ENCODE measurements at regions not wholly inside any gene's neighbourhood (a gene's known extent, or its start where the extent isn't known, plus 50 kb on each side); places are given as distances from the start of the nearest gene placed in this dataset.

- no peak for DNase-seq (ENCODE audit: low read depth, low spot score)
Observed at GRCh38 chr10:123570051-123570897, 95.9 kb upstream of the GPR26 start.

DNA sequence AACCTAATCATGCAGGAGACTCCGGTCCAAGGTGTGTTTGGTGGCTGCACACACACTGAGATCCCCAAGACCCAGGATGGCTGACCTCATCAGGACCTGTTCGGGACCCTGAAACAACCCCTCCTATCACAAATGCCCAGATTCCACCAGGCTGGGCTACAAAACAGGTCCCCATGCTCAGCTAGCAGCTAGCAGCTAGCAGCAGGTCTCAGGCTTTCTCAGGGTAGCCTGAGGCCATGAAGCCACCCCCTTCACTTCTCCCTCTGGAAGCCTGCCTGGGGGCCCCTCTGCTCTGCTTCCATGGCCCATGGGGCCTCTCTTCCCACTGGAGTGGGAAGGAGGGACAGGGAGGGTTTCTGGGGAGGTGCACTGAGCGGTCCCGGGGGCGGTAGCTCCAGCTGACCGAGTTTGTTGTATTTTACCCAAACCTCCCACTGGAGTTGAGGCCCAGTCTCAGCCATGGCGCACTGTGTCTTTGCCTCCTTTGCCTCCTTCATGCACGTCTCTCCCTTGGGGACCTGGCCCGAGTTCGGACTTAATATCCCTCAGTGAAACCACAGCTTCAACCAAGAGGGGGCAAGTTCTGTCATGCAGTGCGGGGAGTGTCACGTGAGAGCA, 95.1 kb upstream of the GPR26 start:
- no peak for DNase-seq (ENCODE audit: low read depth, low spot score)

GRCh38 chr10:123571978-123572377, 94.2 kb upstream of the GPR26 start:
- DNase-seq (ENCODE audit: low read depth, low spot score): no peak

- DNase-seq (ENCODE audit: low read depth, low spot score): no peak
Observed at GRCh38 chr10:123573236-123574108, 92.7 kb upstream of the GPR26 start.

- DNase-seq (ENCODE audit: low read depth, low spot score): no peak
Observed at GRCh38 chr10:123574109-123574698, 92.0 kb upstream of the GPR26 start.

DNA sequence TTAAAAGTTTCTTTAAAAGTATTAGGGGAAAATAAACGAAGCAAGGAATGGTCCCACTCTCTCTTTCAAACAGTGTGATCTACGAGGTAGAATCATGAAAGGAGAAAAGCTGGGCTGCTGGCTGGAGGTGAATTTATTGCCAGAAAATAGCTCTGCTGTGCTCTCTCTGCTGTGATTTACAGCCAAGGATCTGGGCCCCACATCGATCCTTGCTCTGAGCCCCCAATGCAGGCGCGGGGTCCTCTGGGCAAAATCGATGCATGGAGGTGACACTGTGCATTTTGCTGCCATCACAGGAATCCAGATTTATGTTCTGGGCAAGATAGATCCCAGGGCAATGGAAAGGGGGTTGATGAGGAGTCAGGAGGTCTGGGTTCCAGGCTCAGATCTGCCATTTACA, 91.0 kb upstream of the GPR26 start:
- no peak for DNase-seq (ENCODE audit: low read depth, low spot score)

DNA sequence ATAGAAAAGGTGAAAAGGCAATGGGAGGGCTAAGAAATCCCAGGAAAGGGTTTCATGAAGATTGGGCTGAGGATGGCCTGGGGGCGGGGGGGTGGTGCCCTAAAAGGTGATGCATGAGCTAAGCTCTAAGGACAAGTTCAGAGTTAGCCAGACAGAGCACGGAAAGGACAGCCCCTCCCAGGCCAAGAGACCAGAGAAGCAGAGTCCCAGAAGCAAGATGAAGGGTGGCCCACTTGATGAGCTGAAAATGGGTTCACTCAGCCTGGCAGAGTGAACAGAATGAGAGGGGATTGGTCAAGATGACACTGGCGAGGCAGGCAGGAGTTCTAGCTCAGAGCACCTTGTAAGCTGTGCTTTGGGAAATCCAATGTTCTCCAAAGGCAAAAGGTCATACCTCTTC, 89.4 kb upstream of the GPR26 start:
- DNase-seq (ENCODE audit: low read depth, low spot score): no peak

- DNase-seq (ENCODE audit: low read depth, low spot score): no peak
Observed at GRCh38 chr10:123577921-123578461, 88.2 kb upstream of the GPR26 start.

- DNase-seq (ENCODE audit: low read depth, low spot score): no peak
Observed at GRCh38 chr10:123578721-123579120, 87.4 kb upstream of the GPR26 start.

DNA sequence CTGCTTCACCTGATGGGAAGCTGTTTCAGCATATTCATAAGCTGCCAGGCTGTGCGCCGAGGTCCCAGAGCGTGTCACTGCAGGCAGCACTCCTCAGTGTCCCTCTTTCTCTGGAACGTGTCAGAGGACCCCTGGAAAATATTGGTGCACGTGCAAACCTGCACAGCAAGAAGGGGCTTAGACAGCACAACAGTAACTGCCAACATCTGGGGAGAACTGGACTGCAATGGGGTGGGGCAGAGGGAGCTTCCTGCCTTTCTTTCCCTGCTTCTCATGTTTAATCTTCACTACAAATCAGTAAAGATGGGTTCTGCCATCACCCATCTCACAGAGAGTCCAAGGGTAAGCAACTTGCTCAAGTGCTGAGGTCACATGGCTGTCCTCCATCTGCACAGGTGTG, 86.5 kb upstream of the GPR26 start:
- no peak for DNase-seq (ENCODE audit: low read depth, low spot score)

GRCh38 chr10:123580426-123580825, 85.7 kb upstream of the GPR26 start:
- DNase-seq (ENCODE audit: low read depth, low spot score): no peak

DNA sequence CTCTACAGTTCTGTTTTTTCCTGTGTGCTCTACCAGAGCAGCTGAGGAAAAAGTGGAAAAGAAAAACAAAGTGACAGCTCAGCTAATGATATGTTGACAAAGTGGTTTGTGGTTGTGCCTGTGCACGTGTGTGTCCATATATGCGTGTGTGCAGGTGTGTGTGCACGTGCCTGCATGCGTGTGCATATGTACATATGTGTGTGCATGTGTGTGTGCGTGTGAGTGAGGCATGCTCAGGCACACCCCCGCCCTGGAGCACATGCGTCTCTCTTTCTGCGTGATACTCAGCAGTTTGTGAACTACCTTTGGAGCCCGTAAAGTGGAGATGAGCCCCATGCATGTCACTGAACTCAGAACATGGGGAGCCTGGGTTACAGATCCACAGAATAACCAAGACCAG, 84.5 kb upstream of the GPR26 start:
- no peak for DNase-seq (ENCODE audit: low read depth, low spot score)

DNA sequence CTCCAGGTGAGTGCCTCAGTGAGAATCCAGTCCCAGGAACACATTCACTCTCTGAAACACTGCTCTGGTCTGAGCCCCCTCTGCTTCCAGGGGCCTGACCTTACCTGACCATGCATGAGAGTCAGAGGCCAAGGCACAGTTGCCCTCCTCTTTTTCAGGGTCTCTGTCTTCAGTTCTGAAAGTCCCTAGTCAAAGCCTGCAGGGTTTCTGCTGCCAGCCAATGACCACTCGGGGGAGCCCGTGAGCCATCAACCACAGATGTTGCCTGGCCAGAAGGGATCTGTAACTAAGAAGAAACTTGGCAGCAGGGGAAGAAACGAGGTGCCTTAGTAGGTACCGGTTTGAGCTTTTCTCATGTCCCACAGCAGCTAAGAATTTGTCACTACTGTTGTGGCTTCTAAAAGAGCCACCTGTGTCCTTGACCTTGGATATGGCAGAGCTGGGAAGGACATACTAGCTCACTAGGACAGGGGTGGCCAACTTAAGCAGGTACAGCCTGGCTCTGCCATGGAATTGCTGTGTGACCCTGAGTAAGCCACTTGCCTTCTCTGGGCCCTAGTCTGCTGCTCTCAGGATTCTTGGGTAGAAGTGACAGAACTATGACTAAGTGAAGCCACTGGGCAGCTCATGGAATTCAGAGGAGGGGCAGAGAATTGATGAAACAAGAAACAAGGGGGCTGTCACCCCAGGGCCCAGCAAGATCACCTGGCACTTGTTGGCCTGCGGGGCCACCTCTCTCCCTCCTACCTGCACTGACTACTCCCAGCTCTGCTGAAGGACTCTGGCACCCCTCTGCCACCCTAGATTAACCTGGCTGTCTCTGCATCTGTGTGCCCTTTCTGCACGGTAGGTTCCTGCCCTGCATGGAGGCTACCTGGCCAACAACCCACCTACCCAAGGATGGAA, 83.8 kb upstream of the GPR26 start:
- DNase-seq (ENCODE audit: low read depth, low spot score): peak; percentile 26

DNA sequence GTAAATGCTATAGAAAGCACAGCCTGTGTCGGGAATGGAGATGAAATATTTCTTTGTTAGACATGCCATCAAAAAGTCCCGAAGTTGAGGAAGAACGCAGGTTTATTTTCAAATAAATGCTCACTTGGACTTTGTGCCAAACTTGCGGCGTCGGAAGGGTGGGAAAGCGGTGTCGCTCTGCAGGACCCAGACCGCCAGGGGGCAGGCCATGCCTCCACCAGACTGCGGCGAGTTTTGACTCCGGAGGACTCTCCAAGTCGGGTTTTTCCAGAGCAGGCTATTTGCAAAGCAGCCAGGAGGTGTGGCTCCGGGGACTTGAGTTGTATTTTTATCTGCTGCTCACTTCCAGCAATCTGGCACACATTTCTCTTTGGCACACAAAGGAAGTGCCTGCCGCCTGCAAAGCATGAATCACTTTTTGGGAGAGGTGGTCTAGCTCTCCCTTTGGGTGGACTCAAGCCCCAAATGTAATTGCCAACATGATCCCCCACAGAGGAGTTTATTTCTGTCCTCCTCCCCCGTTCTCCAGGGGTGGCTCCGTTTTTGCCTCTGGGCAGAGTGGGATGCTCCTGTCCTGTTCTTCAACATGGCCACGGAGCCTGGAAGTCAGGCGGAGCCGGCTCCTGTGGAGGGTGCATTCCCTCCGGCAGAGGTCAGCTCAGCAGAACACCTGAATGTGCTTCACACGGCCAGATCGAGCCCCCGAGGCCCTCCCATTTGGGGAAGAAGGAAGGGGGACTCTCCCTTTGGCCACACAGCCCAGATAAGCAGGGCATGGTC, 82.3 kb upstream of the GPR26 start:
- peak; percentile 39 for DNase-seq (ENCODE audit: low read depth, low spot score)

GRCh38 chr10:123584419-123584775, 81.8 kb upstream of the GPR26 start:
- no peak for DNase-seq (ENCODE audit: low read depth, low spot score)

DNA sequence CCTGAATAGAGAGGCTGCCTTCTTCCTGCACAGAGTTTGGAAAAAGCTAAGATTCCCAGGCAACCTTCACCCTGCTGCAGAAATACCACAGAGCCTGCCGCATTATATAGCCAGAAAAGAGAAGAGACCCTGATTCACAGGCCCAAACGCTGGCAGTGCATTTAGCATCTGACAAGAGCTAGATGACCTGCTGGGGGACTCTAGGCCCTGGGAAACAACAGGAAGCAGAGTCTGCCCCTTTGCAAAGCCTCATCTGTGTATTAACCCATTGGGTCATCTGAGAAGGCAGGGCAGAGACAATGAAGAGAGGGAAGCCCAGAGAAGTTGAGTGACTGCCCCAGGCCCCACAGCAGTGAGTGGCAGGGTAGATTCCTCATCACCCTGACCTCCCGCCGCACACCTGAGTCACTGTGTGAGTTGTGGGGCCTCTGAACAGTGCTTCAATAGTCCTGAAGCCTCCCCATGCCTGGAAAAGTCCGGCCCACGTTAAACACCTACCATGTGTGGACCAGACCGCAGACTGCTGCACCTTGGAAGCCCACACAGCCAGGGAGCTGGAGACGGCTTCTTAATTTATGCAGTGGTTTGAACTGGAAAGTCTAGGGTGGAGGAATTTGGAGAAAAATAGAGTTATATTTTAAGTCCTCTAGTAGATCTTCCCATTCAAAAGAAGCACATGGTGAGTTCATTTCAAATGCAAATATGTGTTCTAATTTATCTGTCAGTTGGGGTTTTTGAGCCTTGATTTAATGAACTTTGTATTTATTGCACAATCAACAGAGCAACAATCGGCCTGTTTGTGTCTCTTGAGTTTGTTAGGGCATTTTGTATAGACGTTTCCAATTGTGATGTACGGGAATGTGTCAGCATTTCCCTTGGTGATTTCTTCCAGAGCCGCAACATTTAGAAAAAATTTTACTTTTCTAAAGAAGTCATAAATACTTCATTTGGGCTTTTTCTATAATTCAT, 80.4 kb upstream of the GPR26 start:
- no peak for DNase-seq (ENCODE audit: low read depth, low spot score)

GRCh38 chr10:123587110-123587509, 79.0 kb upstream of the GPR26 start:
- no peak for DNase-seq (ENCODE audit: low read depth, low spot score)

- no peak for DNase-seq (ENCODE audit: low read depth, low spot score)
Observed at GRCh38 chr10:123588386-123588914, 77.7 kb upstream of the GPR26 start.

All from pulmonary artery endothelial cell (primary cell).